Esophagus squamous epithelium (tissue), 5 donors: ENCODE measurements at regions not wholly inside any gene's neighbourhood (a gene's known extent, or its start where the extent isn't known, plus 50 kb on each side); places are given as distances from the start of the nearest gene placed in this dataset.

ENCODE experiments used
- DNase-seq: peaks from one replicate; lab custom pipeline; 2025; lab: John Stamatoyannopoulos, UW
- H3K27ac ChIP-seq, 4 donors: fragments of 200-600 bp; sonication (generic); one replicate each; pipeline ENCODE4 v1.5.1; 2016 to 2019; ENCODE audit warnings: mild to moderate bottlenecking in 1 of 4
- H3K27me3 ChIP-seq, 4 donors: fragments of 200-600 bp; sonication (generic); 1 replicate in 3 of 4; 2 replicates in 1 of 4; pipeline versions ENCODE4 v1.5.1 to v1.6.0; 2017 to 2021; ENCODE audit warnings: antibody characterized with exemption in 1 of 4
- H3K36me3 ChIP-seq, 3 donors: fragments of 200-600 bp; sonication (generic); one replicate each; pipeline ENCODE4 v1.5.1; 2016 to 2019
- H3K4me1 ChIP-seq, 3 donors: fragments of 200-600 bp; sonication (generic); one replicate each; pipeline ENCODE4 v1.5.1; 2017 to 2019
- H3K4me3 ChIP-seq, 4 donors: fragments of 200-600 bp; sonication (generic); 1 replicate in 3 of 4; 2 replicates in 1 of 4; pipeline ENCODE4 v1.5.1; 2016 to 2019; ENCODE audit warnings: mild to moderate bottlenecking in 2 of 4, moderate library complexity in 1 of 4
- H3K9me3 ChIP-seq, 3 donors: fragments of 200-600 bp; sonication (generic); one replicate each; pipeline ENCODE4 v1.5.1; 2016 to 2019
- POLR2A ChIP-seq, 4 donors: fragments of 450-650 bp; IDR thresholded peaks; one replicate each; pipeline ENCODE4 v1.6.1; 2017; ENCODE audit warnings: antibody characterized with exemption in 4 of 4, mild to moderate bottlenecking in 4 of 4, moderate library complexity in 3 of 4
- WGBS, 2 donors: methylation state at CpG; one replicate each; pipeline ENCODE4 v1.1.5; 2018; 5-methylcytosine and 5-hydroxymethylcytosine counted together
- intact Hi-C: fragments of 100-400 bp; cut with DNase I; formaldehyde crosslinking; loops from one replicate; pipeline ENCODE4 v1.15.0; 2022
- TF ChIP-seq, protein P1 (sequence below), 6 experiments: fragments of 450-650 bp in 4 of 6; fragments of 200-600 bp in 2 of 6; sonication (generic) in 2 of 6; IDR thresholded peaks; one replicate each; pipeline ENCODE4 v1.5.1; 2016 to 2019; ENCODE audit warnings: antibody characterized with exemption in 6 of 6, mild to moderate bottlenecking in 4 of 6, moderate library complexity in 4 of 6
- donor health status: DM: yes; HTN: yes; CAD: no.

DNA sequence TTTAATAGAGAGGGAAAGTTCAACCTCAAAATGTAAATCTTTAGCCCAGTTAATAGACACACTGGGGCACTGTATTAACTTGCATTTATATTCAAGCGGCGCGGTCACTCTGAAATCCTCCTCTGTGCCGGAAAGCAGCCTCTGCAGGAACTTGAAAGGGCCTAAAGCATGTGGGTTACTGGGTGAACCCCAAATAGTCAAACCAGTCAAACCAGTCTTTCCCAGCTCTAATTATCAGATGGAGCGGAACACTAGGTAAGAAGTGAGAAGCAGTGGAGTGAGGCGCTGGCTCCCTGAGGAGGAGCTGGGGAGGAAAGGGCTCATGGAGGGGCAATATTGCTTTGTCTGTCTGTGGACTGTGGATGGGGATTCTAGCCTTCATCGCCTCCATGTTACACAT is 531.3 kb downstream of the QKI start:
- peak overlapping the region in 1 of 4 donors; percentile 33 for H3K4me3 ChIP-seq
- intact Hi-C loops: no loop called here
- no peaks in the 10 kb centered on the region for H3K36me3 ChIP-seq
- no peaks in the 10 kb centered on the region for H3K27me3 ChIP-seq
- TF ChIP-seq, protein P1, sequence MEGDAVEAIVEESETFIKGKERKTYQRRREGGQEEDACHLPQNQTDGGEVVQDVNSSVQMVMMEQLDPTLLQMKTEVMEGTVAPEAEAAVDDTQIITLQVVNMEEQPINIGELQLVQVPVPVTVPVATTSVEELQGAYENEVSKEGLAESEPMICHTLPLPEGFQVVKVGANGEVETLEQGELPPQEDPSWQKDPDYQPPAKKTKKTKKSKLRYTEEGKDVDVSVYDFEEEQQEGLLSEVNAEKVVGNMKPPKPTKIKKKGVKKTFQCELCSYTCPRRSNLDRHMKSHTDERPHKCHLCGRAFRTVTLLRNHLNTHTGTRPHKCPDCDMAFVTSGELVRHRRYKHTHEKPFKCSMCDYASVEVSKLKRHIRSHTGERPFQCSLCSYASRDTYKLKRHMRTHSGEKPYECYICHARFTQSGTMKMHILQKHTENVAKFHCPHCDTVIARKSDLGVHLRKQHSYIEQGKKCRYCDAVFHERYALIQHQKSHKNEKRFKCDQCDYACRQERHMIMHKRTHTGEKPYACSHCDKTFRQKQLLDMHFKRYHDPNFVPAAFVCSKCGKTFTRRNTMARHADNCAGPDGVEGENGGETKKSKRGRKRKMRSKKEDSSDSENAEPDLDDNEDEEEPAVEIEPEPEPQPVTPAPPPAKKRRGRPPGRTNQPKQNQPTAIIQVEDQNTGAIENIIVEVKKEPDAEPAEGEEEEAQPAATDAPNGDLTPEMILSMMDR (IDR thresholded peaks at IDR 0.05): no peak
- no peak for TF ChIP-seq POLR2A (IDR thresholded peaks at IDR 0.05)
- DNase-seq: no peak
- H3K4me1 ChIP-seq: peaks cover 17 to 59% (median 42%) of the 10 kb centered on the region in 3 donors
- peak overlapping the region; percentile 43 to 68 (median 53) for H3K27ac ChIP-seq
- 55 to 66% methylated on average over 6 to 7 of the region's 7 CpGs for WGBS, 2 donors
- H3K9me3 ChIP-seq: no peaks in the 10 kb centered on the region

DNA sequence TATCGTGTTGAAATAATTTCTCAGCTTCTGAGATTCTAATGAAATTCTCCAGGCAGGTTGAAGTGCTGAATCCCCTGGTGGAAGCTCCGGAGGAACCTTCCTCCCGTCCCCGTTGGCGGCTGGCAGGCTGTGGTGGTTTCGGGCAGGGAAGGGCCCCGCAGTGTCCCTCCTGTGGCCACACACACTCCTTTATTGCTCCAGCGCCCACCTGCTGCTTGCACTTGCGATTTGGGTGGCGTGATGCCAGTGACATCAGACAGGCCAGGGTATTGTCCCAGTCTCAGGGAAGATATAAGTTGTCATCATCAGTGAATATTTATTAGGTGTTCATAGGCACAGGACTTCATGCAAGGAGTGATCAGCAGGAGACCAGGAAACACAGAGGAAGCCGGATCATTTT is 530.4 kb downstream of the QKI start:
- Histone ChIP-seq H3K9me3 (no peaks in the 10 kb centered on the region), H3K27ac (peak overlapping the region in 1 of 4 donors; percentile 68), H3K36me3 (no peaks in the 10 kb centered on the region), H3K4me1 (peaks cover 17 to 61% (median 43%) of the 10 kb centered on the region in 3 donors), H3K27me3 (no peaks in the 10 kb centered on the region), H3K4me3 (no peak overlapping the region)
- intact Hi-C loops: no loop called here
- no peak for DNase-seq
- no peak for TF ChIP-seq POLR2A (IDR thresholded peaks at IDR 0.05)
- TF ChIP-seq, protein P1 (IDR thresholded peaks at IDR 0.05): no peak
- 69 to 70% methylated on average over 6 to 8 of the region's 11 CpGs for WGBS, 2 donors

DNA sequence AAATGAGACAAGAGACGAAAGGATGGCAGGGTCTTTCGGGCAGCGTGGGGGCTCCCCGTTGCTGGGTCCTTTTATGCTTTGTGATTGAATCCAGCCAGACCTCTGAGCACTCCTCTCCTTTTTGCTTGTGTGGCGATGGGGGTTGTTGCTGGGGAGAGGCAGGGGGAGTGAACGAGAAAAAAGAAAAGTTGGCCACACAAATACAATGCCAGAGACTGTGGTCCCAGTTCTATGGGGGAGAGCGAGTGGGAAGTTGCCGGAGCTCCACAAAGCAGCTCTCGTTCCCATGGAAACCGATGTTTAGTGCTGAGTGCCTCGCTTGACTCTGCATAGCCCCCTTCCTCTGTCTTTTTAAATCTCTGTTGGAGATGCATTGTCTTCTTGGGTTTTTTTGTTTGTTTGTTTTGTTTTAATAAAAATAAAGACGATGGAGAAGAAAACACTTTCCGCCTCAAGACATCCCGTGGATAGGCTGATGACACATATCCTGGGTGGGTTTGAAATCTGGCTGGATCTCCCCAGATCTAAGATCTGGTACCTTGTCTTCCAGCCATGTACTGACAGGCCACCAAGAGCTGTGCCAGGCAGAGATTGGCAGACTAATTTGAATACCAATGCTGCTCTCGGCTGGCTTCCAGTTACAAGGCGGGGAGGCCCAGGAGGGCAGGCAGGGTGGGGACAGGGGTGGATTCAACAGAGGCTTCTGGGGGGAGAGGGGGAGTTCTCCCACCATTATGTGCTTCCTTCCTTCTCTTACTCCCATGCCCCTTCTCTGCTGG is 529.3 kb downstream of the QKI start:
- Histone ChIP-seq H3K4me3 (peak overlapping the region in 1 of 4 donors; percentile 2), H3K36me3 (no peaks in the 10 kb centered on the region), H3K27me3 (peaks cover 0 to 4% (median 0%) of the 10 kb centered on the region in 4 donors), H3K27ac (peak overlapping the region in 3 of 4 donors; percentile 31 to 47 (median 43)), H3K9me3 (no peaks in the 10 kb centered on the region), H3K4me1 (peaks cover 17 to 61% (median 43%) of the 10 kb centered on the region in 3 donors)
- DNase-seq: no peak
- WGBS, 2 donors: 10 to 24% methylated on average over 14 to 16 of the region's 16 CpGs
- intact Hi-C loops: no loop called here
- no peak for TF ChIP-seq POLR2A (IDR thresholded peaks at IDR 0.05)
- TF ChIP-seq, protein P1 (IDR thresholded peaks at IDR 0.05): no peak

DNA sequence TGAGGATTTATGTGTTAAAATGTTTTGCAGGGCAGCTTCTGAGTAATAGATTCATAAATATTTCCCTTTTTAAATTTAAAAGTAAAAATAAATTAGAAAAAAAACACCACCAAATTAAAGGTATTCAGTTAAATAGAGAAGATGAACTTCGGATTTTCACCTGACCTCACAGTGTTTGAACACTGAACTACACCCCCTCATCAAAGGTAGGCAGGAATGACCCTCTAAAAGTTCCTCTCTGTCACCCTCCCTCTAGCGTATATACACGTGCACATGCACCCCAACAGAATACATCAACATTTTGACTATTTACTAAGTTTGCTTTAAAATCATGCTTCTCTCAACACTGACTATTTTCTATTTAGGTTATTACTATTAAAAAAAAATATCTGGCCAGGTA is 528.3 kb downstream of the QKI start:
- intact Hi-C loops: no loop called here
- Histone ChIP-seq H3K4me1 (peaks cover 17 to 61% (median 43%) of the 10 kb centered on the region in 3 donors), H3K27ac (no peak overlapping the region), H3K27me3 (peaks cover 0 to 4% (median 0%) of the 10 kb centered on the region in 4 donors), H3K36me3 (no peaks in the 10 kb centered on the region), H3K9me3 (no peaks in the 10 kb centered on the region), H3K4me3 (no peak overlapping the region)
- WGBS, 2 donors: 66 to 72% methylated on average over 3 of the region's 3 CpGs
- DNase-seq: no peak
- no peak for TF ChIP-seq POLR2A (IDR thresholded peaks at IDR 0.05)
- TF ChIP-seq, protein P1 (IDR thresholded peaks at IDR 0.05): no peak

DNA sequence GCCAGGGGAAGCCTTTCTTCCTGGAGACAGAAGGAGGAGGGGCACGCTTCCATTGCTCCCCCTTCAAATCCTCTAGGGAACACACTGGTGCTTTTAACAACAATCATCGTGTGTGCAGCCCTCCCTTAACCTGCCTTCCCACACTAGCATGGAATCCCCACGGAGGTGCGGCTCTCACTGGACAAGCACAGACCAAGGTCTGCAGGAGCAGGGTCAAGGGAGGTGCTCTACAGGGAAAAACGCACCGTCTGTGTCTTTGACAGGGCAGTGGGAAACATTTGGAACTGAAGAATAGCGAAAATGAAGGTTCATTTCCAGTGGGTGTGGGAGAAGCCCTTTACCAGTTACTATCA is 527.1 kb downstream of the QKI start:
- H3K4me1 ChIP-seq: peaks cover 14 to 52% (median 38%) of the 10 kb centered on the region in 3 donors
- WGBS, 2 donors: 29 to 35% methylated on average over 5 of the region's 7 CpGs
- no peaks in the 10 kb centered on the region for H3K36me3 ChIP-seq
- H3K9me3 ChIP-seq: no peaks in the 10 kb centered on the region
- peaks cover 0 to 4% (median 0%) of the 10 kb centered on the region in 4 donors for H3K27me3 ChIP-seq
- TF ChIP-seq, protein P1 (IDR thresholded peaks at IDR 0.05): no peak
- TF ChIP-seq POLR2A (IDR thresholded peaks at IDR 0.05): no peak
- peak overlapping the region in 1 of 4 donors; percentile 25 for H3K4me3 ChIP-seq
- intact Hi-C loops: no loop called here
- H3K27ac ChIP-seq: peak overlapping the region in 3 of 4 donors; percentile 40 to 70 (median 43)
- no peak for DNase-seq
